B cell (primary cell): ENCODE measurements at regions not wholly inside any gene's neighbourhood (a gene's known extent, or its start where the extent isn't known, plus 50 kb on each side); places are given as distances from the start of the nearest gene placed in this dataset.

Experiments used
- EZH2 ChIP-seq: IDR thresholded peaks from 2 replicates; pipeline ENCODE4 v1.6.1; 2012; ENCODE audit warnings: borderline replicate concordance, low read depth, mild to moderate bottlenecking, moderate library complexity, low read length; ENCODE audit not compliant: insufficient read depth, poor library complexity, severe bottlenecking
- TF ChIP-seq, protein P1 (sequence below): fragments of 200-600 bp; IDR thresholded peaks from one replicate; pipeline ENCODE4 v1.8.0; 2022; ENCODE audit warnings: antibody characterized with exemption, mild to moderate bottlenecking

DNA sequence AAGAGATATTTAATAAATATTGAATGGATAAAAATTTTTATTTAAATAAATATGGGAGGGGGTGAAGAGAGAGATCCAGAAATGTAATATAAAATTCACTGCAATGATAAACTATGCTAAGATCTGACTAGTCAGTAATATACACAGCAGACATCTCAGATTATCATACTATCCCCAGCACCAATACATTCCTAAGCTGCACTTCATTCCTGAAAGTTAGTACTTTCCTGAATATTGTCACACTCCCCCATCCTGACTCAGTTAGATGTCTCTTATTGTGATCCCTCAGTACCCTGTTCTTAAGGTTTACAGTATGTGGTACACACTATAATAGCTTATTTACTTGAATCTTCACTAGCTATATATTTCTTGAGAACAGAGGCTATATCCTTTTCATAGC is 88.3 kb upstream of the KCNQ5 start:
- TF ChIP-seq, protein P1, sequence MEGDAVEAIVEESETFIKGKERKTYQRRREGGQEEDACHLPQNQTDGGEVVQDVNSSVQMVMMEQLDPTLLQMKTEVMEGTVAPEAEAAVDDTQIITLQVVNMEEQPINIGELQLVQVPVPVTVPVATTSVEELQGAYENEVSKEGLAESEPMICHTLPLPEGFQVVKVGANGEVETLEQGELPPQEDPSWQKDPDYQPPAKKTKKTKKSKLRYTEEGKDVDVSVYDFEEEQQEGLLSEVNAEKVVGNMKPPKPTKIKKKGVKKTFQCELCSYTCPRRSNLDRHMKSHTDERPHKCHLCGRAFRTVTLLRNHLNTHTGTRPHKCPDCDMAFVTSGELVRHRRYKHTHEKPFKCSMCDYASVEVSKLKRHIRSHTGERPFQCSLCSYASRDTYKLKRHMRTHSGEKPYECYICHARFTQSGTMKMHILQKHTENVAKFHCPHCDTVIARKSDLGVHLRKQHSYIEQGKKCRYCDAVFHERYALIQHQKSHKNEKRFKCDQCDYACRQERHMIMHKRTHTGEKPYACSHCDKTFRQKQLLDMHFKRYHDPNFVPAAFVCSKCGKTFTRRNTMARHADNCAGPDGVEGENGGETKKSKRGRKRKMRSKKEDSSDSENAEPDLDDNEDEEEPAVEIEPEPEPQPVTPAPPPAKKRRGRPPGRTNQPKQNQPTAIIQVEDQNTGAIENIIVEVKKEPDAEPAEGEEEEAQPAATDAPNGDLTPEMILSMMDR: no peak
- no peak for TF ChIP-seq EZH2
